HEK293T (cell line): ENCODE measurements at regions not wholly inside any gene's neighbourhood (a gene's known extent, or its start where the extent isn't known, plus 50 kb on each side); places are given as distances from the start of the nearest gene placed in this dataset.

Experiments used
- CTCF ChIA-PET: fragments of 350-600 bp; formaldehyde crosslinking; extraction: SDS; loops from one replicate; lab custom pipeline; 2021; ENCODE audit warnings: antibody characterized with exemption, inconsistent platforms; lab: Yijun Ruan, JAX
- POLR2A ChIA-PET: fragments of 350-600 bp; formaldehyde crosslinking; extraction: SDS; loops from one replicate; lab custom pipeline; 2020; ENCODE audit warnings: antibody characterized with exemption, inconsistent platforms; lab: Yijun Ruan, JAX
- DNase-seq: peaks from one replicate; pipeline ENCODE4 v3.0.0; 2012; ENCODE audit warnings: mixed read lengths; ENCODE audit errors: extremely low spot score
- ARNT ChIP-seq: fragments of 450-650 bp; IDR thresholded peaks from 2 replicates; pipeline ENCODE4 v1.6.1; 2017; ENCODE audit warnings: mild to moderate bottlenecking
- BHLHE40 ChIP-seq: fragments of 450-650 bp; IDR thresholded peaks from 2 replicates; pipeline ENCODE4 v1.6.1; 2016; ENCODE audit warnings: mild to moderate bottlenecking, moderate library complexity, borderline replicate concordance
- CTBP1 ChIP-seq: fragments of 450-650 bp; IDR thresholded peaks from 2 replicates; pipeline ENCODE4 v1.6.1; 2016; ENCODE audit warnings: borderline replicate concordance
- ELF4 ChIP-seq: fragments of 450-650 bp; IDR thresholded peaks from 2 replicates; pipeline ENCODE4 v1.6.1; 2017; ENCODE audit warnings: antibody characterized with exemption
- FOXA1 ChIP-seq: fragments of 450-650 bp; IDR thresholded peaks from 2 replicates; pipeline ENCODE4 v1.6.1; 2016; ENCODE audit warnings: mild to moderate bottlenecking
- FOXK2 ChIP-seq: fragments of 450-650 bp; IDR thresholded peaks from 2 replicates; pipeline ENCODE4 v1.6.1; 2016; ENCODE audit warnings: mild to moderate bottlenecking
- FOXM1 ChIP-seq: fragments of 450-650 bp; IDR thresholded peaks from 2 replicates; pipeline ENCODE4 v1.6.1; 2017; ENCODE audit warnings: mild to moderate bottlenecking, borderline replicate concordance
- HDGF ChIP-seq: fragments of 450-650 bp; IDR thresholded peaks from 2 replicates; pipeline ENCODE4 v1.6.1; 2017; ENCODE audit warnings: antibody characterized with exemption, borderline replicate concordance
- L3MBTL2 ChIP-seq: fragments of 450-650 bp; conservative IDR thresholded peaks from 2 replicates; pipeline ENCODE4 v1.6.1; 2016; ENCODE audit warnings: mild to moderate bottlenecking
- LEF1 ChIP-seq: fragments of 450-650 bp; IDR thresholded peaks from 2 replicates; pipeline ENCODE4 v1.6.1; 2017; ENCODE audit warnings: mild to moderate bottlenecking, borderline replicate concordance
- NFRKB ChIP-seq: fragments of 450-650 bp; IDR thresholded peaks from 2 replicates; pipeline ENCODE4 v1.6.1; 2016; ENCODE audit warnings: mild to moderate bottlenecking, moderate library complexity
- SP1 ChIP-seq: fragments of 450-650 bp; IDR thresholded peaks from 2 replicates; pipeline ENCODE4 v1.6.1; 2017
- SUZ12 ChIP-seq: fragments of 450-650 bp; IDR thresholded peaks from 2 replicates; pipeline ENCODE4 v1.6.1; 2016; ENCODE audit warnings: mild to moderate bottlenecking
- TARDBP ChIP-seq: fragments of 450-650 bp; IDR thresholded peaks from 2 replicates; pipeline ENCODE4 v1.6.1; 2016
- ZNF384 ChIP-seq: fragments of 450-650 bp; IDR thresholded peaks from 2 replicates; pipeline ENCODE4 v1.6.1; 2016
- TF ChIP-seq, protein P1 (sequence below): fragments of 450-650 bp; IDR thresholded peaks from 2 replicates; pipeline ENCODE4 v1.6.1; 2016

DNA sequence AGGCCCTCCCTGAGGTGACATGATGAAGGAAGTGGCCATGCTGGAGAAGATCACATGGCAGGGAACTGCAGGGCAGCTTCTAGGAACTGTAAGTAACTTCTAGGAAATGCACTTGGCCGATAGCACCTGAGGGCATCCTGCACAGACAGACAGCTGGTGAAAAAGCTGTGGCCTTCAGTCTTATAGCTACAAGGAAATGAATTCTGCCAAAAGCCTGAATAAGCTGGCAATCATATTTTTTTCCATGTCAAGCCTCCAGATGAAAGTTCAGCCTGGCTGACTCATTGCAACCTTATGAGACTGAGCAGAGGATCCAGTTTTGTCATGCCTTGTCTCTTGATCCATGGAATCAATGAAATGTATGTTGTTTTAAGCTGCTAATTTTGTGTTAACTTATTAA lies 91.1 kb upstream of the CACNA2D1 start:
- no peak for DNase-seq

DNA sequence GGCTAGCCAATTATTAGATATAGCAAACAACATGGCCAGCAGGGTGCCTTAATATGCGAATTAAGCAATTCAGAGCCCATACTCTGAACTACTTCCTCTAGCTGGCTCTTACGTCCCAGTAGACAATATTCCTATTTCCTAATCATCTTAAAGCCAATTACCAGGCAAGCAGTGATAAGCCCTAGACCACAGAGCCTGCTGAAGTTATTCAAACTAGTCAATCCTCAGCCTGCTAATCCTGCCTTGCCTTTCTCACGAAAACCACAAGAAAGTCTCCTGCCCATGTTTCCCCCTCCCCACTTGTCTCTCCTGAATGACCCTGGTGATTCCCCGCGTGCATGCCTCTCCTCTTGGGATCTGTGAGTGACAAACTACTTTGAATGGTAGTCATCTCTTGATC lies 86.8 kb upstream of the CACNA2D1 start:
- CTCF ChIA-PET: interaction anchor here (0.6 kb wide), 1 partner anchor 534 kb away, joined by 3 read pairs; no protein-coding TSS in a partner anchor
- TF ChIP-seq NFRKB: no peak
- TF ChIP-seq, protein P1, sequence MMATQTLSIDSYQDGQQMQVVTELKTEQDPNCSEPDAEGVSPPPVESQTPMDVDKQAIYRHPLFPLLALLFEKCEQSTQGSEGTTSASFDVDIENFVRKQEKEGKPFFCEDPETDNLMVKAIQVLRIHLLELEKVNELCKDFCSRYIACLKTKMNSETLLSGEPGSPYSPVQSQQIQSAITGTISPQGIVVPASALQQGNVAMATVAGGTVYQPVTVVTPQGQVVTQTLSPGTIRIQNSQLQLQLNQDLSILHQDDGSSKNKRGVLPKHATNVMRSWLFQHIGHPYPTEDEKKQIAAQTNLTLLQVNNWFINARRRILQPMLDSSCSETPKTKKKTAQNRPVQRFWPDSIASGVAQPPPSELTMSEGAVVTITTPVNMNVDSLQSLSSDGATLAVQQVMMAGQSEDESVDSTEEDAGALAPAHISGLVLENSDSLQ: no peak
- TF ChIP-seq L3MBTL2: no peak
- TF ChIP-seq LEF1: no peak
- no peak for TF ChIP-seq HDGF
- TF ChIP-seq FOXM1: no peak
- POLR2A ChIA-PET: no interaction called here
- DNase-seq: no peak

More for the DNA sequence above, 91.1 kb upstream of the CACNA2D1 start:
- CTCF ChIA-PET: no interaction called here
- TF ChIP-seq ZNF384 (no peak), LEF1 (no peak), FOXA1 (no peak), NFRKB (no peak), BHLHE40 (no peak), HDGF (no peak)
- POLR2A ChIA-PET: no interaction called here

GRCh38 chr7:82528577-82529310 lies 85.2 kb upstream of the CACNA2D1 start:
- TF ChIP-seq ELF4 (no peak), HDGF (no peak), FOXA1 (no peak), ZNF384 (no peak), SUZ12 (no peak), TARDBP (no peak), L3MBTL2 (no peak), NFRKB (no peak), CTBP1 (no peak), ARNT (no peak), FOXM1 (no peak), SP1 (no peak), LEF1 (no peak), BHLHE40 (no peak)
- TF ChIP-seq, protein P1: no peak
- DNase-seq: no peak
- POLR2A ChIA-PET: no interaction called here
- CTCF ChIA-PET: no interaction called here

DNA sequence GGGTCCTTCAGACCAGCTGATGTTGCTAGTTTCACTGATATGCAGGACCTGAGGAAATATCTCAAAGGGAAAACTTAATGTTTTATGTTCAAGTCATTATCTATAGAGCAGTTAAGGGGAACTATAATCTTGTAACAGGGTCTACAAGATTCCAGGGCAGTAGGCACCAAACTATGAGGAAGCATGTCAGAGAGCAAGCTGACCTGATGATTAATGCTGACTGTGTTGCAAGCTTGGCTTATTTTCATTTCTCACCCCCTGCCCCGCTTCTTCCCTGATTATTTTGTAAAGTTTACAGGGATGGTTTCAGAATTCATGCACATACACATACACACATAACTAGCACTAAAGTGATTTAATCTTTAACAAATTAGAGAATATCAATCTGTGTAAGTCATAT lies 84.3 kb upstream of the CACNA2D1 start:
- CTCF ChIA-PET: no interaction called here

DNA sequence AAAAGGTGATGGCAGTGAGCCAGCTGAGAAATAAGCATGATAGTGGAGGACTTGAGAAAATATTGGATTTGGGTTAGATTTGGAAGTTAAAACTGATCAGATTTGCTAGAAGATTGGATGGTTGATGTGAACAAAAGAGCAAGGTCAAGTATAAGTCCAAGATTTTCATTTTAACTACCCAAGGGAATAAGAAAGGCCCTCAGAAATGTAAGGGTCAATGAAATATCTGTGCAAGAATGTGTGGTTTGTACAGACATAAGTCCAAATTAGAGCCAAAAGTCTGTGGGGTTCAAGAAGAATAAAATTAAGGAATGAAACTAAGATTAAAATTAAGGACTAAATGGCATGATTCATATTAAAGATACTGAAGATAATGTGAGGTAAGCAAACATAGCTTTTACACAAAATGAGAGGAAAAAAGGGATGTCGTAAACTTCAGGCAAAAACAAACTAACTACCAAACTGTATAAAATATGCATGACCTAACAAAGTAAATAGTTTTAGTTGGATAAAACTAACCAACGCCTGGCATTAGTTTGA lies 78.4 kb upstream of the CACNA2D1 start:
- DNase-seq: no peak
- CTCF ChIA-PET: no interaction called here
- TF ChIP-seq NFRKB (no peak), SP1 (no peak), SUZ12 (no peak), ZNF384 (no peak), L3MBTL2 (no peak), FOXA1 (no peak), FOXK2 (no peak), CTBP1 (no peak), HDGF (no peak), FOXM1 (no peak), BHLHE40 (no peak), ELF4 (no peak), TARDBP (no peak), LEF1 (no peak), ARNT (no peak)
- TF ChIP-seq, protein P1: no peak
- POLR2A ChIA-PET: no interaction called here

More for the DNA sequence above, 84.3 kb upstream of the CACNA2D1 start:
- no peak for DNase-seq
- TF ChIP-seq ELF4: no peak
- no peak for TF ChIP-seq HDGF
- no peak for TF ChIP-seq FOXM1
- TF ChIP-seq SUZ12: no peak
- TF ChIP-seq L3MBTL2: no peak
- TF ChIP-seq FOXK2: no peak
- TF ChIP-seq CTBP1: no peak
- no peak for TF ChIP-seq ZNF384
- POLR2A ChIA-PET: no interaction called here

GRCh38 chr7:82517050-82517449 lies 73.5 kb upstream of the CACNA2D1 start:
- CTCF ChIA-PET: no interaction called here
- no peak for DNase-seq
- POLR2A ChIA-PET: no interaction called here
- TF ChIP-seq SUZ12 (no peak), LEF1 (no peak), CTBP1 (no peak), SP1 (no peak), FOXA1 (no peak), ARNT (no peak), FOXK2 (no peak), ZNF384 (no peak), TARDBP (no peak), NFRKB (no peak), HDGF (no peak), FOXM1 (no peak), L3MBTL2 (no peak), ELF4 (no peak), BHLHE40 (no peak)
- TF ChIP-seq, protein P1: no peak
